Daoy (cell line): ENCODE measurements at regions not wholly inside any gene's neighbourhood (a gene's known extent, or its start where the extent isn't known, plus 50 kb on each side); places are given as distances from the start of the nearest gene placed in this dataset.

Experiments
- DNase-seq: peaks from one replicate; pipeline ENCODE4 v3.0.0-alpha.2; 2015; ENCODE audit warnings: low read depth

DNA sequence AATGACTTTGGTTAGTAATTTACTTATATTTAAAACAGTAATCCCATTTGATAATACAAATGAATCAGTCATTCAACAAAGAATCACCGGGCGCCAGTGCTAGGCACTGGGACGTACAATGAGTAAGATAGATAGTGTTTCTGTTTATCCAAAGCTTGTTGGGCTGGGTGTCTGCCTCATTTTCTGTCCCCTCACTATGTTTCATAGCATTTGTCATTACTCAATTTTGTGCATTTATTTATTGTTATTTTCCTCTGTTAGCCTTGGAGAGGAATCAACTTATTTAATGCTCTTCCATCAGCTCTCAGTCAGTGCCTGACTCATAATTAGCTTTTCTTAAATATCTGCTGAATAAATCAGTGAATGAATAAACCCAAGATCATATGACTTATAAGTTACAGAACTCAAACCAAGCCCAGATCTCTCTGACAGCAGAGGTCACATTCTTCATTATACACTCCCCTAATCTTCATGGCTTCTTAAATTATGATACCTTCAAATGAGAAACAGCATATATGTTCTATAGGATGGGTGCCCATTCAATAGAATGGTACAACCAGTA is 86.2 kb downstream of the TSPAN8 start:
- no peak for DNase-seq

DNA sequence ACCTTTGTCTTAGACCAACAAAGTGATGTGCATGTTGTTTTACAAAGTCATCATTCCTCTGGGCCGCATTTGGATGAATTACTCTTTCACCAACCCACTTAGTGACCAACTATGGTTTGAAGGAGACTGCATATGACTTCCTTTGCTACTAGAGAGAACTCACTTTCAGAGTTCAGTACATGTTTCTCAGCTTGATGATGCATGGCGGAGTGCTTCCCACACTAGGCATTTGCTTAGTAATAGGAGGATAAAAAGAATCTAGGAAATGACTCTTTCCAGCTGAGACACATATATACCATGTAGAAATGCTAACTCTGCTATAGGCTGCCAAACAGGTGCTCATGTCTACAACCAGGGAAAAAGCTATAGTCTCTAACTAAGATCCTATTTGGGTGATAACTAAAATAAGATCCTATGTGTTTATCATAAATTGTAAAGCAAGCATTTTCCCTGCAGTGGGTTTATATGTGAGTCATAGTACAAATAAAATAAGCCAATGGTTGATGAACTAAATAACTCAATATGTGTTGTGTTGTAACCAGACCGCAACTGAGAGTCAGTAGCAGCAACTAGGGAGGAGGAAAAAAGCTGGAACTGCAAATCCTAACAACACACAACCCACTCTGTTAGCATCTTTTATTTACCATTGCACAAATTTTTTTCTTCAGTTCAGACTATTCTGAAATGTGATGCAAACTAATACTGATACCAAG is 87.2 kb downstream of the TSPAN8 start:
- no peak for DNase-seq

DNA sequence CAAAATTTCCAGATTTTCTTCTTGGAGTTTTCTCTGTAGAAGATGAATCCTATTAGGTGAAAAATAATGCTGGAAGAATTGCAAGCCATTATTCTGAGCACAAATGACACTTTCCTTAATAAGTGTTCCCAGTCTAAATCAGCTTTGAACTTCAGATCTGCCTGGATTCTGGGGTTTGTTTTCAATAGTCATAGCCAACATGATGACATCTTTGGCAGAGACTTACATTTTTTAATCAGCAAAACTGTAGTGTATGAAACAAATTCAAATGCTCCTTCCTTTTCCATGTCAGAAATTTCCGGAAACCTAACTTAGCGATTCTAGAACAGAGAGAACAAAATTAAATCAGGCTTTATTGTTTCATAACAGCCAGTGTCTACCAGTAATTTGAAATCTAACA is 88.5 kb downstream of the TSPAN8 start:
- no peak for DNase-seq

DNA sequence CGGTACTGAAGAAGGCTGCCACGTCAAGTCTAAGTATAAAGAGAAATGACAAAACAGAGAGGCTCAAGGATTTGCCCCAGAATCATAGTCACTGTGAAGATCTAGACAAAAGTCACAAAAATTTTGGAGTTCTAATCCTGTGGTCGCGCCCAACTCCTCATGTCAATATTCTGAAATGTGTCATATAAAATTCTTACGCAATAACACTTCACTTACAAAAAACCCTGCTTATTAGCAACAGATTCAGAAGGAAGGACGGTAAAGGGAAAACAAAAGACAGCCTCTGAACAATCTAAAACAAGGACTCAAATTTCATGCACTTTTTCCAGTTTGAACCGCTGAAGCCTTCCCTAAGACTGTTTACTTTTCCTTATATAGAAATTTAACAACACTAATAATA is 94.7 kb downstream of the TSPAN8 start:
- DNase-seq, result no peak

DNA sequence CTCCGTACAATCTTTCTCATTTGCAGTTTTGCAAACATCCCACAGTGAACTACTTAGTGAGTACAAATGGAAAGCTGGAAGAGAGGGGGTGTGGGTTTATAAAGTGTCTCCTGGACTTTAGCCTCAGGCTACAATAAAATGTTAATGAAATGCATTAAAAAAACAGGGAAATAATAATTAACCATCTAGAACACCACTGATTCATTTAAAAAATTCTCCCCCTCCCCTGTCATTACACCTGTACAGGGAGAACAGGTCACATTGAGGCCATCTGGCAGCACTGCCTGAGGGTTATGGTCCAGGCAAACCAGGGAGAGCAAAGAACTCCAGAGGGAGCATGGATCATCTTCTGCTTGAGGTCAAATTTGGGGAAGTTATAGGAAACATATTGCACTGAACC is 96.3 kb downstream of the TSPAN8 start:
- DNase-seq, result no peak

DNA sequence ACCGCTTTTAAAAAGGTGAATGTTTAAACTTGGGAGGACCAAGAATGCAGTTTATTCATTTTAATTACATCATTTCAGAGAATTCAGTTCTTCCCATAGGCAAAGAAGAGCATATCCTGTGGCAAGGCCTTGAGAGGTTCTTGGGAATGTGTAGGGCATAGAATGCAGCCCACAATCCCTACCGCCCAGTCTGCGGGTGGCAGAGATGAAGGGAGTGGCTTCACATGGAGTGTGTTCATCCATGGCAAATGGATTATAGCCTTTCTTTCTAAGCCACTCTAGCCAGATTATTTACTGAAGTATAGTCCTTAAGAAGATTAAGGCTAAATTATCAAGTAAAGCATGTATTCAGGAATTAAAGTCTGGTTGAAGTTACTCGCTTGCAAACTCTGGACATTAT is 97.4 kb downstream of the TSPAN8 start:
- no peak for DNase-seq

DNA sequence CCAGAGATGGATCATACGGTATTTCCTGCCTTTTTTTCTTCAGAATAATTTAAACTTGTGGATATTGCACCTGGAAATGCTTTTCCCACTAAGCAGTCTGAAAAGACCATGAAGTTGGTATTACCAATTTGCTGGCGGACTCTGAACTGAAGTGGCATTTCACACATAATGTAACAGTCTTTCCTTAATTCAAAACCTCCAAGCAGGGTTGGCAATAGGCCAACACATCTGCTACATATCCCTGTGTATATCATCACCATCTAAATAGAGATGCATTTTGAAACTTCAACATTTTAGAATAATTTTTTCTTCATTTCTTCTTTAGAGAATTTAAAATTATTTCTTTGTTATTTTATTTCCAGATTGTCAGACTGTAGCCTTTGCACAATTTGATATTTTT is 100.5 kb downstream of the TSPAN8 start:
- DNase-seq, result no peak

DNA sequence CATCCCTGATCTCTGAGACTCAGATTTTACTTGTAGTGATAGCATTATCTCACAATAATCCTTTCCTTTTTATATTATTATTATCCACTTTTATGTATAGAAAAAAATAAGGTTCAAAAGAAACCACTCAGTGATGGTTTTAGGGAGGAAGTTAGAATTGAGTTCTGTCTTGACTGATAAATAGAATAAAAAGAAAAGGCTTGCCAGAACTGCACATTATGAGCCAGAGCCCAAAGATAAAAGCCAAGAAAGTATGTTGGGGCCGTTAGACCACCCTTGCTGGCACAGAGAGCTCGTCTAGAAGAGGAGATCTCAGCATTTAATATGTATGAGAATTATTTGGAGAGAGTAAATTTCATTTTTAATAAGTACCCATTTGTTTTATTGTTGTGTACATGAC is 103.2 kb downstream of the TSPAN8 start:
- DNase-seq, result no peak

DNA sequence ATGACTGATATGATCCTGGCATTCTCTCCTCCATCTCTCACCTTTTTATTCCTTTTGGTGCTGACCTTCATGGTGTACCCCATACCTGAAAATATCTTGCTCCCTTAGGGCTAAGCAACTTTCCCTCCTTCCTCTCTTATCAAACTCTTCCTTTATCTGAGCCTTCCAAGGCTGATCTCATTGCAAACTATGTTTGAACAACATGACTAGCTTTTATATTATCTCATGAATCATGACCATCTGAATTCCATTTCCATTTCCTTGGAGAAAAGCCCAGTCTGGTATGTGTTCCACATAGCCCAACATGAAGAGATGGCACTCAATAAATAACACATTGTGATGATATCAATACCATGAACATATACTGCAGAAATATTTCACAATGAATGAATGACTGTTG is 111.6 kb downstream of the TSPAN8 start:
- peak; percentile 5 for DNase-seq

DNA sequence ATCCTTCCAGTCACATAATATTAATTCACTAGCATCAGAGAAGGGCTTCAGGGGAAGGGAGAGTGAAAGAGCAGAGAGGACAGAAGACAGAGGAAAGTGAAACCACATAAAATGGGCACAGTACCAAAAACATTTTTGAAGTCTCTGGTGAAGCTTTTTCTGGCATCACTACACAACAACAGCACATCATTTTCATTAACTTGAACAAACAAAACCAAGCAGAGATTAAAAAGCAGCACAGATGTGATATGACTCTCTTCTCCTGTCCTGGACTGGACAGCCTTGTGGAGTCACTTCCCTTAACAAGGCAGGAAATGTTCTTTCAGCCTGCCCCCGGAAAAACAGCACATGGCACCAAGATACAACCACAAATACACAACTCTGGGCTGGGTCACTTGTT is 112.0 kb downstream of the TSPAN8 start:
- DNase-seq, result peak; percentile 7

DNA sequence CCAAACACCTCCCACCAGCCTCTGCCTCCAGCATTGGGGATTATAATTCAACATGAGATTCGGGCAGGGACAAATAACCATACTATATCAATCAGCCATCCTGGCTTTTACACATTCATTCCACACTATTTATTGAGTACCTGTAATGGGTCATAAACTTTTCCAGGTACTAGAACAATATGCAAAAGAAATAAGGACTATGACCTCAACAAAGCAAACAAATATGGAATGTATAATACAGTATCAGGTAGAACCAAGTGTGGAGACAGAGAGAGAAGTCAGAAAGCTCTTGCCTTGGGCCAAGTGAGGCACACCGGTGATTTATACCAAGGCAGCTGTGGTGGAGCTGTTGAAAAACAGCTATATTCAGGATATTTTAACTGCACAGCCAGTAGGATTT is 116.3 kb downstream of the TSPAN8 start:
- no peak for DNase-seq

DNA sequence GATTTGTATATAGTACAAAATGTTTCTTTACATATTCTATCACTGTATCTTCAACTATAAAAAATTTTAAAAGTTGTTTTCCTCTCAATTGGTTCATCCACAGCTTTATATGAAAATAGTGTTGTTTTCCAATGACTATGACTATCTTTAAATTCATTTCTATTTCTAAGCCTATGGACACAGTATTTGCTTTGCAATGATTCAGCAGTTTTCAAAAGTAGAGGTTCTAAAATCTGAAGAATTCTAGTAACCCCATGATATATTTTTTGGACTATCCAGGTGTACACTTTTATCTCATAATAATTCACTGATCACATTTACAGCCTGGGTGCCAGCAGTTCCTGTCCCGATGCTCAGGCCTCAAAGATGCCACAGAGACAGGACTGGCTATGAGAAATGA is 118.4 kb upstream of the PTPRR start:
- no peak for DNase-seq

DNA sequence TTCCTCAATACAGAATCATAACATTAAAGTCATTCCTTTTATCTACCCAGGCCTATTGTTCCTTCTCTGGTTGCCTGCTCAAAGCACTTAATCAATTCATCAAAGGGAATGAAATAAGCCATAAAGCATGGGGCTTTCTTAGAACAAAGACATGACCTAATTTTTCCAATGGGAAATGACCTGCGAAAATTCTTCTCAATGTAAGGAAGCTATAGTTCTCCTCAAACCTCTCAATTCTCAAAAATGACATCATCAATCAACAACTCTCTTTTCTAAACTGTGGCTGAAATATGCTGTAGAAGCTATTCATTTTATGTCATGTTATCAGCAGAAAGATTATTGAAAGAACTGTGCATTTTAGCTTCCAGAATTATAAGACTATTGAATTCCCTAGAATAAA is 116.0 kb upstream of the PTPRR start:
- no peak for DNase-seq

DNA sequence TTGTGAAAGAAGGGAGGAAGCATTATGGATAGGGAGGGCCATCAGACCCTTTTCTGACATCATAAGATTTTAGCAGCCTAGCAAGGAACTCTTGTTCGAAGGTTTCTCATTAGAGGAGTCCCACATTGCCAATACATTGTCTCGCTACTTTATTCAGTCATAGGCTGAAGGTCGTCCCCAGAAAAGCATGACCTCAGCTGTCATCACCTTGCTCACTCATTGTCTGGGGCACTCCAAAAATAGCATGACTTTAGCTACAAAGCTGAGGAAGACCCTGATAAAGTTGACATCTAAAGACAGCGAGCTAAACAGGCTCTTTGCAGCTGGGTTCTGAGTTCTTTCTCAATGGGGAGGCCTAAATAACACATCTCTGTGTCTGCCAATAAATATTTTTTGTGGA is 112.4 kb upstream of the PTPRR start:
- DNase-seq, result no peak

DNA sequence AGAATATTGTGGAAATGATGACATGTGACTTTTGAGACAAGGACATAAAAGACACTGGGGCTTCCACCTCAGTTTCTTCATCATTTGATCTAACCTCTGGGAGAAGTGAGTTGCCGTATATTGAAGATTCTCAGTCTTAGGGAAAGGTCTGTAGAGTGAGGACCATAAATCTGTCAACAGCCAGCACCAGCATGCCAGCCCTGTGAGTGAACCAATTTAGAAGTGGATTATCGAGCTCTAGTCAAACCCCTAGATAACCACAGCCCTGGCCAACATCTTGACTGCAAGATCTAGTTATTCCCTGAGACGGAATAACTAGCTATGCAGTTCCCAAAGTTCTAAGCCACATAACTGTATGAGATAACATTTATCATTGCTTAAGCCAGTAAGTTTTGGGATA is 108.8 kb upstream of the PTPRR start:
- no peak for DNase-seq

DNA sequence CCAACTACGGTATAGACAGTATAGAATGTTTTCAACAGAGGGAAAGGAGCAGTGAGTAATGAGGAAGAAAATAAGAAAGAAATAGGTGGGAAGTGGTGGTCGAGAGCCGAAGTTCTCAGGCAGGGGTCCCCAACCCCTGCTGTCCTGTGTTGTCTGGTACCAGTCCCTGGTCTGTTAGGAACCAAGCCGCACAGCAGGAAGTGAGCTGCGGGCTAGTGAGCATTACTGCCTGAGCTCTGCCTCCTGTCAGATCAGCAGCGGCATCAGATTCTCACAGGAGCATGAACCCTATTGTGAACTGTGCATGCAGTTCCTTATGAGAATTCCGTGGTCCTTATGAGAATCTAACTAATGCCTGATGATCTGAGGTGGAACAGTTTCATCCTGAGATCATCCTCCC is 107.3 kb upstream of the PTPRR start:
- DNase-seq, result no peak

DNA sequence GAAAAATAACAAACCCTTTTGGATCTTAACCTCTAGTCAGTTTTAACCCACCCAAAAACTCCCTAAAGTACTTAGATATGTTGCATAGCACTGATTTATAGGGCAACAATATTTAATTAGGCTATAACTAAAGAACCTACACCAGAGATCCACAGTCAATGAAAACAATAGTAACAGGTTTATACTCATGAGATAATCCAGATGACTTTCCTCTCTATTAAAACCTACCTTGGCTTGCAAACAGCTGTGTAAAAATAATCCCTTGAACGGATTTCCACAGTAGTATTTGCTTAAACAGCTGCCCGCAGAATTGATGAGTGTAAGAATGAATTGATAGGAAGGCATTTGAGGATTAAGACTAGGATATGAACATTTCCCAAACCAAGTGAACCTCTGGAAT is 104.3 kb upstream of the PTPRR start:
- DNase-seq, result no peak

DNA sequence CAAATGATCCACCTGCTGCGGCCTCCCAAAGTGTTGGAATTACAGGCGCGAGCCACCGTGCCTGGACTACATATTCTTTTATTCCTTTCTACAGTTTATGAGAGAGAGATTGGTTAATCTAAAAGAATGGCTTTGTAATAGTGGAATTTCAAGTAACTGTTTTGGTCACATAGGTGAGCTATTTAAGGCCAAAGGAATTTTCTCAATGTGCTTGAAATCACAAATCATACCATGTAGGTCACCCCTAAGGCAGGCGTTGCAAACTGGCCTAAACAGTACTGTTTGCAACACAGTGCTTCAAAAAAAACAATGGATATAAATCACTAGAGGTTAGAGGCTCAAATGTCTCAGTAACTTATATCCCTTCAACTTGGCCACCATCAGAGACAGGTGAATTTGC is 103.7 kb upstream of the PTPRR start:
- DNase-seq, result no peak

DNA sequence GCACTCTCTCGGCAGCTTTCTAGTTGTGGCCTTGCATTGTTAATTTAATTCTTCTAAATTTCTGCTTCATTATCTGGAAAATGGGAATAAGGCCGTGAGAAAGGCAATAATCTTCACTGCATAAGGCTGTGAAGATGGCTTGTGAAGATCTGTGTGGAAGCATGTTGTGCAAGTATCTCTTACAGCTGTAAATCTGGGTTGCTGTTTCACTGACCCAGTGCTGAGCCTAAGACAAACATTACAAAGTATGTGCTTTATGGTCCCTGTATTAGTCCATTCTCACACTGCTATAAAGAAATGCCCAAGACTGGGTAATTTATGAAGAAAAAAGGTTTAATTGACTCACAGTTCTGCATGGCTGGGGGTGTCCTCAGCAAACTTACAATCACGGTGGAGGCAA is 101.0 kb upstream of the PTPRR start:
- no peak for DNase-seq

DNA sequence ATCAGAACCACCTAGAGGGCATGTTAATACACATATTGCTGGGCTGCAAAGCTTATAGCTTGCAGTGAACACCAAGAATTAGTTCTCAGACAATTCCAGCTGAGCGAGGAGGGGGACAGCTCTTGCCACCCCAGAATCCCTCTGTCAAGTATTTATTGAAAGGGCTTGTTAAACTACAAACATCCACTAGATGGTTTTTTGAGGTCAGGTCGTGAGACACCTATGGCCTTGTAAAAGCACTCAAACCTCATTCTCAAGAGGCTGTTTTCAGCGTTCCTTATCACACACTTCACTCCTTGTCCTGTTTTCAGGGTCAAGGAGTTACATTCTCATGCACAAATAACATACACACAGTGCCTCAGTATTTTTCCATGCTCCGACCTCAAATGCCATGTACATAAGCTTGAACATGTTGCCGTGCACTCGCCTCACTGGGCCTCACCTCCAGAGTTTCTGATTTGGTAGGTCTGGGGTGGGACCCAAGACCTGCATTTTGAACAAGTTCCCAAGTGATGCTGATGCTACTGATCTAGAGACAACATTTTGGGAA is 98.8 kb upstream of the PTPRR start:
- no peak for DNase-seq

DNA sequence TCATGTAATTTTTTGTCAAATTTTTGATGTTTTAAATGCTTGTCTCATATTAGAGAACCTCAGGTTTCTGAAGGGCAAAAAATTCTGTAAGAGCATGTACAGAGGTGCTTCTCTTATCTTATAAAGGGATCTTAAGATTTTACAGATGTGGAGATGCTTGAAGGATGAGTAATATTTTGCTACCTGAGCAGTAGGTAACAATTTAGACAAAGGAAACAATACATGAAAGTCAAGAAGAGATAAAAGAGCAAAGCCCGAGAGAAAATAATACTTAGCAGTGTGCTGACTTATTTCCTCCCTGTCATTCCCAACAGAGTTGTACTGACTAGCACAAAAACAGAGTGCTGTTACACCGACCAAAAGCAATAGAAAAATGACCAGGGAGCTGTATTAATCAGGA is 98.1 kb upstream of the PTPRR start:
- DNase-seq, result no peak

DNA sequence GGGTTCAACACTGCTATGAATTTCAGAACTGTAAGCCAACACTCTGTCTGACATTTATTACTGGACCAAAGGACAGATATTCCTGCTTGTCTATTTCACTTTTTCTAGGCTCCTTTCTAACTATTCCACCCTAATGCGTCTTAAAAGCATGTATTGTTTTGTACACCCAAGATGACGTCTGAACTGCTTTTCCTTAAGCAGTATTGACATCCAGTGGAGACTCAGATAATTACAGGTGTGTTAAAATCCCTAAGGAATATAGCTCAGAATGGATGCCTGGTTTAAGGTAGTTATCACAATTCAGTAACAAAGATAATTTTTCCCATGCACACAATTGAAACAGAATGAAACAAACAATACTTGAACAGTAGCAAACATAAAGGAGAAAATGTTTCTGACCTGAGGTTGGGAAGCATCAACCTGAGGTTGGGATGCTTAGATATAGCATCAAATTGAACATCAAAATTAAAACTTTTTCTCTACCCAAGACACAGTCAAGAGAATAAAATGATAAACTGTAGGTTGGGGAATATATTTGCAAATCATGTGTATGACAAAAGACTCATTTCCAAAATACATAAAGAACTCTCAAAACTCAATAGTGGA is 93.7 kb upstream of the PTPRR start:
- DNase-seq, result peak; percentile 39

DNA sequence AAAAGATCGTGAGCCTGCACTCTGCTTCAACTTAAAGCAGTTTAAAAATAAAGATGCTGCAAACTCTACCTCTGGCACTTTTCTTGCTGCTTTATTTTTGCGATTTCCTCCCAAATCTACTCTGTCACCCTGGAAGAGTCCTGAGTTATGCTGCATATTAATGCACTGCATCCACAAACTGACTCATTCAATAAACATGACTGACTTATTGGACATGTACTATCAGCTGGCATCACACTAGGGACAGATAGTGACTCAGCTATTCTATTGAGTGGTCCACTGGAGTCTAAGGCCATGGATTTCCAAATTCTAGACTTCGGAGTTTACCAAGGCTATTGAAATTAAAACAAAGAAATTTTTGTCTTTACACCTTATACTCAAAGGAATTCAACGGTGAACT is 90.7 kb upstream of the PTPRR start:
- DNase-seq, result peak; percentile 38

DNA sequence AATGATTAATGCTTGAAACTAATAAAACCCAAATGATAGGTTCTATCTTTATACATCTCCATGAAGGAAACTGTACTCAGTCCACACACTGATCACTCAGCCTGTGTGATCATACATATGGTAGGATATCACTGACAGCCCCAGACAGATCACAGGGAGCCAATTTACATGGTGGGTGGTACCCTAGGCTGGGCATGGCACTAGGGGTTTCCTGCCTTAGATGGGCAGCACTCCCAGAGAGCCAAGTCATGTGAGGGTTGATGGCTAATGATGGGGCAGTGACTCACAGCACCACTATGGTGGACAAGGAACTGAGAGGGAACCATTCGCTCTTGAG is 89.6 kb upstream of the PTPRR start:
- peak; percentile 38 for DNase-seq
